ENCODE measurements at regions not wholly inside any gene's neighbourhood (a gene's known extent, or its start where the extent isn't known, plus 50 kb on each side); places are given as distances from the start of the nearest gene placed in this dataset.

GRCh38 chr1:58324558-58324957 is 222.0 kb downstream of the OMA1 start:
- no peak for DNase-seq (ENCODE audit: low read depth)
- in situ Hi-C loops (cut with HindIII; ENCODE audit: low sequenced_read_pairs) = no loop called here
- TF ChIP-seq CTCF (IDR thresholded peaks at IDR 0.05; ENCODE audit: low read depth, low read length, missing control alignments) = no peak
- no peak overlapping the region for H3K4me3 ChIP-seq (ENCODE audit: low read depth, low read length)

GRCh38 chr1:58318157-58319005 is 228.1 kb downstream of the OMA1 start:
- TF ChIP-seq CTCF (IDR thresholded peaks at IDR 0.05; ENCODE audit: low read depth, low read length, missing control alignments) = no peak
- in situ Hi-C loops (cut with HindIII; ENCODE audit: low sequenced_read_pairs) = no loop called here
- DNase-seq (ENCODE audit: low read depth) = no peak
- no peak overlapping the region for H3K4me3 ChIP-seq (ENCODE audit: low read depth, low read length)

GRCh38 chr1:58317694-58318093 is 228.8 kb downstream of the OMA1 start:
- no peak for TF ChIP-seq CTCF (IDR thresholded peaks at IDR 0.05; ENCODE audit: low read depth, low read length, missing control alignments)
- H3K4me3 ChIP-seq (ENCODE audit: low read depth, low read length) = no peak overlapping the region
- no peak for DNase-seq (ENCODE audit: low read depth)
- in situ Hi-C loops (cut with HindIII; ENCODE audit: low sequenced_read_pairs) = no loop called here

- TF ChIP-seq CTCF (IDR thresholded peaks at IDR 0.05; ENCODE audit: low read depth, low read length, missing control alignments) = no peak
Measured at GRCh38 chr1:58317086-58317485, 229.4 kb downstream of the OMA1 start.

GRCh38 chr1:58316141-58316540 is 230.4 kb downstream of the OMA1 start:
- no peak overlapping the region for H3K4me3 ChIP-seq (ENCODE audit: low read depth, low read length)
- in situ Hi-C loops (cut with HindIII; ENCODE audit: low sequenced_read_pairs) = no loop called here
- DNase-seq (ENCODE audit: low read depth) = no peak
- no peak for TF ChIP-seq CTCF (IDR thresholded peaks at IDR 0.05; ENCODE audit: low read depth, low read length, missing control alignments)

More at GRCh38 chr1:58317086-58317485, 229.4 kb downstream of the OMA1 start:
- in situ Hi-C loops (cut with HindIII; ENCODE audit: low sequenced_read_pairs) = no loop called here
- no peak for DNase-seq (ENCODE audit: low read depth)
- no peak overlapping the region for H3K4me3 ChIP-seq (ENCODE audit: low read depth, low read length)

- DNase-seq (ENCODE audit: low read depth) = no peak
- no peak overlapping the region for H3K4me3 ChIP-seq (ENCODE audit: low read depth, low read length)
- in situ Hi-C loops (cut with HindIII; ENCODE audit: low sequenced_read_pairs) = no loop called here
- no peak for TF ChIP-seq CTCF (IDR thresholded peaks at IDR 0.05; ENCODE audit: low read depth, low read length, missing control alignments)
Measured at GRCh38 chr1:58312971-58313563, 233.5 kb downstream of the OMA1 start.

Data from astrocyte of the cerebellum (primary cell).